HCT116 (cell line): ENCODE measurements at regions not wholly inside any gene's neighbourhood (a gene's known extent, or its start where the extent isn't known, plus 50 kb on each side); places are given as distances from the start of the nearest gene placed in this dataset.
A peak's percentile ranks its signal among the peaks of the same experiment; 100 is the strongest.

Source experiments
- ATAC-seq: fragments of 200-7000 bp; cut with Tn5 transposase; 2 replicates; pipeline ENCODE4 v1.9.1; 2020; ENCODE audit warnings: mild to moderate bottlenecking, moderate library complexity
- BruUV-seq: library from RNA; stranded (reverse); fragments of 400-500 nt; replicated peaks from 2 replicates; lab custom pipeline; 2021; lab: Mats Ljungman, UMichigan
- CTCF ChIA-PET: fragments of 300-600 bp; sonication (Branson Sonifier 250); formaldehyde crosslinking; loops from one replicate; lab custom pipeline; 2021; ENCODE audit warnings: antibody characterized with exemption; lab: Charles Lee
- POLR2A ChIA-PET: fragments of 300-600, 350-600 bp; sonication (Branson Sonifier 250); formaldehyde crosslinking; loops from one replicate; lab custom pipeline; 2021; ENCODE audit warnings: antibody characterized with exemption; lab: Charles Lee
- RAD21 ChIA-PET, 2 experiments: fragments of 300-600 bp; sonication (Branson Sonifier 250); formaldehyde crosslinking; loops; one replicate each; lab custom pipeline; 2023; ENCODE audit warnings: low total read pairs in 2 of 2; ENCODE audit not compliant: uncharacterized antibody in 2 of 2, unreplicated experiment in 2 of 2, low non-redundant PET in 1 of 2; lab: Charles Lee
- DNase-seq: peaks from one replicate; pipeline ENCODE4 v3.0.0-alpha.2; 2010; ENCODE audit warnings: low read depth, low spot score
- H2AFZ ChIP-seq: fragments of 200-600 bp; shearing (Covaris generic), sonication (generic); 2 replicates; pipeline ENCODE4 v1.6.1; 2017; ENCODE audit warnings: low read depth, mixed run types, mixed read lengths, antibody characterized with exemption, low read length; ENCODE audit not compliant: poor library complexity, severe bottlenecking
- H3K27ac ChIP-seq: 2 replicates; pipeline ENCODE4 v1.5.1; 2012; ENCODE audit warnings: low read depth, low read length
- H3K27me3 ChIP-seq: fragments of 200-600 bp; sonication (generic); 2 replicates; pipeline ENCODE4 v1.6.1; 2016; ENCODE audit warnings: mixed run types, low read length, mixed read lengths; ENCODE audit not compliant: insufficient read depth
- H3K36me3 ChIP-seq, 2 experiments: fragments of 200-500 bp in 1 of 2; fragments of 200-600 bp in 1 of 2; sonication (Bioruptor generic) in 1 of 2; sonication (generic) in 1 of 2; 2 replicates each; pipeline versions ENCODE4 v1.5.1 to v1.6.1; 2014 to 2016; ENCODE audit warnings: low read length in 2 of 2, inconsistent platforms in 1 of 2, mixed read lengths in 1 of 2, mixed run types in 1 of 2; ENCODE audit not compliant: insufficient read depth in 2 of 2, control insufficient read depth in 1 of 2
- H3K4me1 ChIP-seq, 2 experiments: fragments of 200-600 bp in 1 of 2; sonication (generic) in 1 of 2; 2 replicates each; pipeline versions ENCODE4 v1.5.1 to v1.6.1; 2012 to 2017; ENCODE audit warnings: low read length in 2 of 2, inconsistent platforms in 1 of 2, mild to moderate bottlenecking in 1 of 2, mixed read lengths in 1 of 2, mixed run types in 1 of 2, moderate library complexity in 1 of 2; ENCODE audit not compliant: insufficient read depth in 2 of 2, control insufficient read depth in 1 of 2
- H3K4me2 ChIP-seq: fragments of 200-600 bp; sonication (generic); 2 replicates; pipeline ENCODE4 v1.6.1; 2017; ENCODE audit warnings: mixed run types, low read length, mixed read lengths
- H3K4me3 ChIP-seq, 2 experiments: fragments of 200-600 bp in 1 of 2; sonication (generic) in 1 of 2; replicated peaks in 1 of 2; 2 replicates each; pipeline ENCODE4 v1.5.1; 2011 to 2016; ENCODE audit warnings: low read length in 2 of 2, control low read depth in 1 of 2, low read depth in 1 of 2, mild to moderate bottlenecking in 1 of 2, mixed read lengths in 1 of 2, mixed run types in 1 of 2
- H3K79me2 ChIP-seq: fragments of 200-600 bp; sonication (generic); 2 replicates; pipeline ENCODE4 v1.6.1; 2017; ENCODE audit warnings: mild to moderate bottlenecking, mixed run types, low read length, moderate library complexity, mixed read lengths; ENCODE audit not compliant: insufficient read depth
- H3K9ac ChIP-seq: fragments of 200-600 bp; sonication (generic); 2 replicates; pipeline ENCODE4 v1.6.1; 2016; ENCODE audit warnings: low read length, mixed read lengths
- H3K9me2 ChIP-seq: fragments of 200-600 bp; sonication (generic), shearing (Covaris generic); 2 replicates; pipeline ENCODE4 v1.6.1; 2017; ENCODE audit warnings: mixed run types, mild to moderate bottlenecking, moderate library complexity; ENCODE audit not compliant: insufficient read depth
- H3K9me3 ChIP-seq, 2 experiments: fragments of 200-500 bp in 1 of 2; fragments of 200-600 bp in 1 of 2; sonication (Bioruptor generic) in 1 of 2; sonication (generic) in 1 of 2; 2 replicates each; pipeline ENCODE4 v1.6.1; 2014 to 2017; ENCODE audit warnings: low read length in 2 of 2, mixed read lengths in 2 of 2, inconsistent platforms in 1 of 2, low read depth in 1 of 2, mild to moderate bottlenecking in 1 of 2, mixed run types in 1 of 2, moderate library complexity in 1 of 2; ENCODE audit not compliant: control insufficient read depth in 1 of 2, insufficient read depth in 1 of 2
- H4K20me1 ChIP-seq: fragments of 200-600 bp; sonication (generic), shearing (Covaris generic); 2 replicates; pipeline ENCODE4 v1.6.1; 2017; ENCODE audit warnings: mixed run types, mild to moderate bottlenecking, moderate library complexity; ENCODE audit not compliant: insufficient read depth
- EGR1 ChIP-seq: IDR thresholded peaks from 2 replicates; pipeline ENCODE4 v1.6.1; 2012; ENCODE audit warnings: low read depth
- EZH2 ChIP-seq: fragments of 200-600 bp; sonication (generic); IDR thresholded peaks from 2 replicates; pipeline ENCODE4 v1.6.1; 2017; ENCODE audit warnings: antibody characterized with exemption, mixed run types
- FOSL1 ChIP-seq: IDR thresholded peaks from 2 replicates; pipeline ENCODE4 v1.6.1; 2012; ENCODE audit warnings: low read depth
- JUND ChIP-seq: IDR thresholded peaks from 2 replicates; pipeline ENCODE4 v1.6.1; 2012
- MAX ChIP-seq: IDR thresholded peaks from 2 replicates; pipeline ENCODE4 v1.6.1; 2012
- POLR2AphosphoS5 ChIP-seq: IDR thresholded peaks from 2 replicates; pipeline ENCODE4 v1.6.1; 2011; ENCODE audit warnings: mild to moderate bottlenecking, low read depth, low read length, moderate library complexity
- REST ChIP-seq: IDR thresholded peaks from 2 replicates; pipeline ENCODE4 v1.6.1; 2012; ENCODE audit warnings: low read depth
- SP1 ChIP-seq: IDR thresholded peaks from 2 replicates; pipeline ENCODE4 v1.6.1; 2012; ENCODE audit warnings: low read depth
- ZBTB33 ChIP-seq: IDR thresholded peaks from 2 replicates; pipeline ENCODE4 v1.6.1; 2011; ENCODE audit warnings: mild to moderate bottlenecking, low read length, moderate library complexity; ENCODE audit not compliant: insufficient replicate concordance; ENCODE audit errors: extremely low read depth
- ZFX ChIP-seq: fragments of 450-650 bp; IDR thresholded peaks from 2 replicates; pipeline ENCODE4 v1.6.1; 2017
- intact Hi-C: fragments of 100-400 bp; cut with micrococcal nuclease; formaldehyde crosslinking; loops from 2 replicates; pipeline ENCODE4 v1.10.0; 2022

GRCh38 chr14:73795974-73796373 is 55.7 kb upstream of the PTGR2 start:
- H4K20me1 ChIP-seq: no peaks in the 10 kb centered on the region
- DNase-seq (peak; percentile 77), ATAC-seq (peak; percentile 92)
- H3K4me2 ChIP-seq: peak overlapping the region; percentile 79
- H3K79me2 ChIP-seq: no peaks in the 10 kb centered on the region
- BruUV-seq: no TSS peak
- intact Hi-C loops: no loop called here
- H3K9me3 ChIP-seq: no peaks in the 10 kb centered on the region
- ChIA-PET CTCF (no interaction called here), POLR2A (interaction anchor here (0.8 to 1.4 kb wide), 2 partner anchors 9 to 56 kb away, joined by 3 to 6 read pairs; partner anchors contain the start of gene PTGR2), RAD21 (no interaction called here)
- H3K36me3 ChIP-seq: no peaks in the 10 kb centered on the region
- H3K9ac ChIP-seq: peak overlapping the region; percentile 14; the same call in 1 of the 2 replicates
- no peaks in the 10 kb centered on the region for H3K9me2 ChIP-seq
- peaks cover 16 to 38% of the 10 kb centered on the region in 2 experiments for H3K4me1 ChIP-seq
- no peak overlapping the region for H2AFZ ChIP-seq
- no peaks in the 10 kb centered on the region for H3K27me3 ChIP-seq
- H3K4me3 ChIP-seq: peak overlapping the region in 1 of 2 experiments; percentile 36; a peak in 2 of 4 replicates
- no peak overlapping the region for H3K27ac ChIP-seq
- no peak for TF ChIP-seq MAX
- no peak for TF ChIP-seq ZBTB33
- TF ChIP-seq POLR2AphosphoS5: peak; percentile 39; the same call in 1 of the 2 replicates
- TF ChIP-seq JUND: peak; percentile 79
- no peak for TF ChIP-seq ZFX
- peak; percentile 80 for TF ChIP-seq FOSL1
- peak; percentile 70 for TF ChIP-seq SP1

- TF ChIP-seq REST: no peak
- TF ChIP-seq EGR1: no peak
- no peak for TF ChIP-seq EZH2
- no peaks in the 10 kb centered on the region for H3K27me3 ChIP-seq
- no peak overlapping the region for H3K9ac ChIP-seq
- intact Hi-C loops: no loop called here
- peaks cover 16 to 38% of the 10 kb centered on the region in 2 experiments for H3K4me1 ChIP-seq
- POLR2A ChIA-PET: no interaction called here
- H3K4me2 ChIP-seq: peak overlapping the region; percentile 79
- RAD21 ChIA-PET: no interaction called here
- BruUV-seq: no TSS peak
- H2AFZ ChIP-seq: peak overlapping the region; percentile 13
- H3K9me2 ChIP-seq: no peaks in the 10 kb centered on the region
- no peaks in the 10 kb centered on the region for H3K79me2 ChIP-seq
- no peaks in the 10 kb centered on the region for H3K9me3 ChIP-seq
- H3K4me3 ChIP-seq: no peak overlapping the region
- H3K36me3 ChIP-seq: no peaks in the 10 kb centered on the region
- ATAC-seq (no peak), DNase-seq (no peak)
- no peaks in the 10 kb centered on the region for H4K20me1 ChIP-seq
- CTCF ChIA-PET: no interaction called here
- no peak overlapping the region for H3K27ac ChIP-seq
Measured at GRCh38 chr14:73795466-73795865, 56.2 kb upstream of the PTGR2 start.
